ENCODE measurements at regions not wholly inside any gene's neighbourhood (a gene's known extent, or its start where the extent isn't known, plus 50 kb on each side); places are given as distances from the start of the nearest gene placed in this dataset.

- TF ChIP-seq, protein P1, sequence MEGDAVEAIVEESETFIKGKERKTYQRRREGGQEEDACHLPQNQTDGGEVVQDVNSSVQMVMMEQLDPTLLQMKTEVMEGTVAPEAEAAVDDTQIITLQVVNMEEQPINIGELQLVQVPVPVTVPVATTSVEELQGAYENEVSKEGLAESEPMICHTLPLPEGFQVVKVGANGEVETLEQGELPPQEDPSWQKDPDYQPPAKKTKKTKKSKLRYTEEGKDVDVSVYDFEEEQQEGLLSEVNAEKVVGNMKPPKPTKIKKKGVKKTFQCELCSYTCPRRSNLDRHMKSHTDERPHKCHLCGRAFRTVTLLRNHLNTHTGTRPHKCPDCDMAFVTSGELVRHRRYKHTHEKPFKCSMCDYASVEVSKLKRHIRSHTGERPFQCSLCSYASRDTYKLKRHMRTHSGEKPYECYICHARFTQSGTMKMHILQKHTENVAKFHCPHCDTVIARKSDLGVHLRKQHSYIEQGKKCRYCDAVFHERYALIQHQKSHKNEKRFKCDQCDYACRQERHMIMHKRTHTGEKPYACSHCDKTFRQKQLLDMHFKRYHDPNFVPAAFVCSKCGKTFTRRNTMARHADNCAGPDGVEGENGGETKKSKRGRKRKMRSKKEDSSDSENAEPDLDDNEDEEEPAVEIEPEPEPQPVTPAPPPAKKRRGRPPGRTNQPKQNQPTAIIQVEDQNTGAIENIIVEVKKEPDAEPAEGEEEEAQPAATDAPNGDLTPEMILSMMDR (IDR thresholded peaks at IDR 0.05; ENCODE audit: insufficient read depth, low read depth, low read length): no peak
- TF ChIP-seq EZH2 (IDR thresholded peaks at IDR 0.05; ENCODE audit: insufficient read depth, low read length): no peak
Measured at GRCh38 chr11:134882671-134883297, 470.7 kb upstream of the B3GAT1 start.

Data from astrocyte (in vitro differentiated cells and primary cell).